ENCODE measurements at regions not wholly inside any gene's neighbourhood (a gene's known extent, or its start where the extent isn't known, plus 50 kb on each side); places are given as distances from the start of the nearest gene placed in this dataset.

DNA sequence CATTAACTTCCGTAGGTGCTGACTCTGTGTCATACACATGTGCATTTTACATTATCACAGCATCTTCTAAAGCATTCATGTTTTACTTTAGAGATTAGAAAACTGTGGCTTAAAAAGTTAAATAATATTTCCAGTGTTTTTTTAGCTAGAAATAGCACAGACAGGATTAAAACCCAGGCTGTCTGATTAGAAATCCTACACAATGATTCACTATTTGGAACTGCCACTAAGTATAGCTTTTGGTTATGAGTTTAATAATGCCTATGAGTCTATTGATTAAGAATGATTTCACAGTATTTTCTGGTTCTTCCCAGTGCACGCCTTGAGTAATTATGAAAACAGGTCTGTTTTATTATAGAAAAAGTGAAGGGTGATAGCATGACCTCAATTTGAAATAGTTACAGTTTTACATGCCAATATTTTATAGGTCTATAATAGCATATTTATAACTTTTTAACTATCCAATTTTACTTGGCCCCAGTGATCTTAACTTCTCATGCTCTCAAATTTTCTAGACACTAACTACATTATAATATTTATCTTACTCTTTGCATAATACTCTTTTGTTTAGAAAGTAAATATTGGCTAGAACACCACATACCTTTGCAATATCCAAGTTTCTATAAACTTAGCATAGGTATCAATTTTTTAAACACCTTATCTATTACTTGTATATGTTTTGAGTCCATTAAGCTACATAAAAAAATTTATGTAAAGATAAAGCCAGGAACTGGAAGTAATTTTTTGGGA is 313.2 kb downstream of the RND3 start:
- H3K4me1 ChIP-seq (ENCODE audit: insufficient read depth, low read length, severe bottlenecking) = no peaks in the 10 kb centered on the region
- no peaks in the 10 kb centered on the region for H3K79me2 ChIP-seq (ENCODE audit: insufficient read depth, low read length)
- no peak overlapping the region for H3K9ac ChIP-seq (ENCODE audit: low read length)
- no peaks in the 10 kb centered on the region for H4K20me1 ChIP-seq (ENCODE audit: insufficient read depth, low read length)
- H3K4me3 ChIP-seq (ENCODE audit: low read depth, low read length, poor library complexity, severe bottlenecking) = no peak overlapping the region
- H3F3A ChIP-seq (ENCODE audit: insufficient read depth, low read length) = no peaks in the 10 kb centered on the region
- no peak overlapping the region for H2AFZ ChIP-seq (ENCODE audit: low read length)
- H3K4me2 ChIP-seq (ENCODE audit: low read length) = no peak overlapping the region
- H3K27ac ChIP-seq (ENCODE audit: low read depth, low read length, poor library complexity, severe bottlenecking) = no peak overlapping the region
- no peaks in the 10 kb centered on the region for H3K27me3 ChIP-seq (ENCODE audit: insufficient read depth, low read length)
- H3K9me2 ChIP-seq (ENCODE audit: low read depth, low read length) = no peaks in the 10 kb centered on the region
- TF ChIP-seq EZH2 (IDR thresholded peaks at IDR 0.05; ENCODE audit: borderline replicate concordance, low read length) = no peak
- H3K36me3 ChIP-seq (ENCODE audit: insufficient read depth, low read length) = no peaks in the 10 kb centered on the region
- no peaks in the 10 kb centered on the region for H3K9me3 ChIP-seq (ENCODE audit: low read length)

DNA sequence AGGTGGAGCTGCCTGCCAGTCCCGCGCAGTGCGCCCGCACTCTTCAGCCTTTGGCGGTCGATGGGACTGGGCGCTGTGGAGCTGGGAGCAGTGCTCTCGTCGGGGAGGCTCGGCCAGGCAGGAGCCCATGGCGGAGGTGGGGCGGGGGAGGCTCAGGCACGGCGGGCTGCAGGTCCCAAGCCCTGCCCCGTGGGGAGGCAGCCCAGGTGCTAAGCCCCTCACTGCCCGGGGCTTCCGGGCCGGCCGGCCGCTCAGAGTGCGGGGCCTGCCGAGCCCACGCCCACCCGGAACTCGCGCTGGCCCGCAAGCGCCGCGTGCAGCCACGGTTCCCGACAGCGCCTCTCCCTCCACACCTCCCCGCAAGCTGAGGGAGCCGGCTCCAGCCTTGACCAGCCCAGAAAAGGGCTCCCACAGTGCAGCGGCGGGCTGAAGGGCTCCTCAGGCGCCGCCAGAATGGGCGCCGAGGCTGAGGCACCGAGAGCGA is 316.4 kb downstream of the RND3 start:
- no peak overlapping the region for H3K4me2 ChIP-seq (ENCODE audit: low read length)
- H4K20me1 ChIP-seq (ENCODE audit: insufficient read depth, low read length) = no peaks in the 10 kb centered on the region
- H3K9me3 ChIP-seq (ENCODE audit: low read length) = no peaks in the 10 kb centered on the region
- no peaks in the 10 kb centered on the region for H3K79me2 ChIP-seq (ENCODE audit: insufficient read depth, low read length)
- H2AFZ ChIP-seq (ENCODE audit: low read length) = no peak overlapping the region
- no peaks in the 10 kb centered on the region for H3K27me3 ChIP-seq (ENCODE audit: insufficient read depth, low read length)
- H3K9me2 ChIP-seq (ENCODE audit: low read depth, low read length) = no peaks in the 10 kb centered on the region
- H3K27ac ChIP-seq (ENCODE audit: low read depth, low read length, poor library complexity, severe bottlenecking) = no peak overlapping the region
- H3K4me1 ChIP-seq (ENCODE audit: insufficient read depth, low read length, severe bottlenecking) = no peaks in the 10 kb centered on the region
- H3F3A ChIP-seq (ENCODE audit: insufficient read depth, low read length) = no peaks in the 10 kb centered on the region
- no peak overlapping the region for H3K4me3 ChIP-seq (ENCODE audit: low read depth, low read length, poor library complexity, severe bottlenecking)
- no peak overlapping the region for H3K9ac ChIP-seq (ENCODE audit: low read length)
- no peak for TF ChIP-seq EZH2 (IDR thresholded peaks at IDR 0.05; ENCODE audit: borderline replicate concordance, low read length)
- TF ChIP-seq, protein P1, sequence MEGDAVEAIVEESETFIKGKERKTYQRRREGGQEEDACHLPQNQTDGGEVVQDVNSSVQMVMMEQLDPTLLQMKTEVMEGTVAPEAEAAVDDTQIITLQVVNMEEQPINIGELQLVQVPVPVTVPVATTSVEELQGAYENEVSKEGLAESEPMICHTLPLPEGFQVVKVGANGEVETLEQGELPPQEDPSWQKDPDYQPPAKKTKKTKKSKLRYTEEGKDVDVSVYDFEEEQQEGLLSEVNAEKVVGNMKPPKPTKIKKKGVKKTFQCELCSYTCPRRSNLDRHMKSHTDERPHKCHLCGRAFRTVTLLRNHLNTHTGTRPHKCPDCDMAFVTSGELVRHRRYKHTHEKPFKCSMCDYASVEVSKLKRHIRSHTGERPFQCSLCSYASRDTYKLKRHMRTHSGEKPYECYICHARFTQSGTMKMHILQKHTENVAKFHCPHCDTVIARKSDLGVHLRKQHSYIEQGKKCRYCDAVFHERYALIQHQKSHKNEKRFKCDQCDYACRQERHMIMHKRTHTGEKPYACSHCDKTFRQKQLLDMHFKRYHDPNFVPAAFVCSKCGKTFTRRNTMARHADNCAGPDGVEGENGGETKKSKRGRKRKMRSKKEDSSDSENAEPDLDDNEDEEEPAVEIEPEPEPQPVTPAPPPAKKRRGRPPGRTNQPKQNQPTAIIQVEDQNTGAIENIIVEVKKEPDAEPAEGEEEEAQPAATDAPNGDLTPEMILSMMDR (IDR thresholded peaks at IDR 0.05; ENCODE audit: low read length) = no peak
- no peaks in the 10 kb centered on the region for H3K36me3 ChIP-seq (ENCODE audit: insufficient read depth, low read length)

- Histone ChIP-seq H3K27me3 (ENCODE audit: insufficient read depth, low read length) (no peaks in the 10 kb centered on the region), H4K20me1 (ENCODE audit: insufficient read depth, low read length) (no peaks in the 10 kb centered on the region), H3K9me3 (ENCODE audit: low read length) (no peaks in the 10 kb centered on the region), H3K27ac (ENCODE audit: low read depth, low read length, poor library complexity, severe bottlenecking) (no peak overlapping the region), H3K36me3 (ENCODE audit: insufficient read depth, low read length) (no peaks in the 10 kb centered on the region), H2AFZ (ENCODE audit: low read length) (no peak overlapping the region), H3K9ac (ENCODE audit: low read length) (no peak overlapping the region), H3K4me3 (ENCODE audit: low read depth, low read length, poor library complexity, severe bottlenecking) (no peak overlapping the region), H3K4me1 (ENCODE audit: insufficient read depth, low read length, severe bottlenecking) (no peaks in the 10 kb centered on the region), H3K79me2 (ENCODE audit: insufficient read depth, low read length) (no peaks in the 10 kb centered on the region), H3K4me2 (ENCODE audit: low read length) (no peak overlapping the region), H3K9me2 (ENCODE audit: low read depth, low read length) (no peaks in the 10 kb centered on the region), H3F3A (ENCODE audit: insufficient read depth, low read length) (no peaks in the 10 kb centered on the region)
- TF ChIP-seq, protein P1 (IDR thresholded peaks at IDR 0.05; ENCODE audit: low read length) = no peak
- no peak for TF ChIP-seq EZH2 (IDR thresholded peaks at IDR 0.05; ENCODE audit: borderline replicate concordance, low read length)
Observed at GRCh38 chr2:150169237-150169629, 318.2 kb downstream of the RND3 start.
